ENCODE measurements at regions not wholly inside any gene's neighbourhood (a gene's known extent, or its start where the extent isn't known, plus 50 kb on each side); places are given as distances from the start of the nearest gene placed in this dataset.
"Not testable (repeated sequence)": the region's sequence is repeated elsewhere in the genome, so short reads cannot be mapped to it uniquely, and the experiment has no call there.

DNA sequence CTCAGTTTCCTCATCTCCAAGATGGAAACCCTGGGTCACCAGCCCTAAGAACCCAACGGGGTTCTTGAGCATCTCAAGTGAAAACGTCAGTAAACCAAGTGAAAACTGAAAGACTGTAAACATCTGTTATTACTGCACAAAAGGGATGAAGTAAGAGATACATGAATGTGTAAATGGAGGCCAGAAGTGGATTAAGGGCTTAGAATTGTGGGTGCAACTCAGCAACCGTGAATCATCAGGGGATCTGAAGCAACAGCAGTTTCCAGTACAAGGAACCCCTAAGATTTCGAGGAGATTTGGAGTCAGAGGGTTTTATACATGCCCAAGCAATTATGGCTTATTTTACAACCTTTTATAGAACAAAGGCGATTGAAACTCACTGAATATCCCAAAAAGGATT, 95.7 kb upstream of the SVIL start:
- DNase-seq (ENCODE audit: low spot score), result no peak

DNA sequence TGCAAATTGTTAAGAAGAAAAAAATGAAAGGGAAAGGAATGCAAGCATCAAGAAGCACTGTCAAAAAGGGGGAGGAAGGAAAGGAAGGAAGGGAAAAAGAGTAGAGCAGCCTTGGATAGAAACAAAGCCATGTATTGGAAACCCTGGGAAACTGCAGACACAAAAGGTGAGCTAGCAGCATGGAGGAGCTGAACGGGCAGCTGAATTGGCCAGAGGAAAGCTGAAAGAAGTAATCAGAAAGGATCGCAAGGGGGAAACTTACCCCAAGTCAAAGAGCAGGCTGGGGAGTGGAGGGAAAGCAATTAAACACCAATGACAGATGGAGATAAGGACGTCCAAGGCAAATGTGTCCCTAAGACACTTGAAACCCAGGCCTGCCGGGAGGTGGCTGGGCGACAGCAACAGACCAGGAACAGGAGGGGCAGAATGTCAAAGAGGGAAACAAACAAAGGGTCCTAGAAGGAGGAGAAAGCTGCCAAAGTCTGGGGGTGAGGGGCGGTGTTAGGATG, 93.8 kb upstream of the SVIL start:
- DNase-seq (ENCODE audit: low spot score), result no peak

DNA sequence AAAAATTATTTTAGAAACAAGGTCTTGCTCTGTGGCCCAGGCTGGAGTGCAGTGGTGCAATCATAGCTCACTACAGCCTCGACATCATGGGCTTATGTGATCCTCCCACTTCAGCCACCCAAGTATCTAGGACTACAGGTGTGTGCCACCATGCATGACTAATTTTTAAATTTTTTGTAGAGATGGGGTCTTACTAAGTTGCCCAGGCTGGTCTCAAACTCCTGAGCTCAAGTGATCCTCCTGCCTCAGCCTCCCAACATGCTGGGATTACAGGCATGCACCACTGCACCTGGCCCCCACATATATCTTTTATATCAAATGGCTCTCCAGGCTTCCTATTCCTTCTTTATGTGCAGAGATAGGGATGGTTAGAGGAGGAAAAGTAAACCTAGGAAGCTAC, 91.2 kb upstream of the SVIL start:
- not testable (repeated sequence) for DNase-seq (ENCODE audit: low spot score)

GRCh38 chr10:29725133-29725720, 90.5 kb upstream of the SVIL start:
- no peak for DNase-seq (ENCODE audit: low spot score)

DNA sequence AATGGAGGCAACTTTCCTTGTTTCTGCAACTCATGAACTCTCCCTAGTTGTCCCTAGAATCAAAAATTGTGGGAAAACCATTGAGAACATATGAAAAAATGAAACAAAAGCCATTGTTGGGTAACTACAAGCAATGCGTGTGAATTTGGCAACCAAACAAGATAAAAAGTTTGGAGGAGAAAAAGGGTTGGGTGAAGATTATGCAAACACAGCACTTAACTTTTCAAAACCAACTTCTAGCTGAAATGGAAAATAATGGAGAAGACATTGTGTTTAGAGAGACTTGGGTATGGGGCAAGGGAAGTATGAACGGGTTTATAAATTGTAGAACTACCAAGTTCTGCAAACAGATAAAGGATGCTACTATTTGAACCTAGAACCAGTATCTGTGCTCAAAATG, 89.0 kb upstream of the SVIL start:
- no peak for DNase-seq (ENCODE audit: low spot score)

- DNase-seq (ENCODE audit: low spot score), result no peak
These were observed 88.0 kb upstream of the SVIL start for GRCh38 chr10:29722777-29723176.

GRCh38 chr10:29720149-29720548, 85.4 kb upstream of the SVIL start:
- no peak for DNase-seq (ENCODE audit: low spot score)

GRCh38 chr10:29719281-29719675, 84.5 kb upstream of the SVIL start:
- no peak for DNase-seq (ENCODE audit: low spot score)

GRCh38 chr10:29715296-29715695, 80.5 kb upstream of the SVIL start:
- no peak for DNase-seq (ENCODE audit: low spot score)

DNA sequence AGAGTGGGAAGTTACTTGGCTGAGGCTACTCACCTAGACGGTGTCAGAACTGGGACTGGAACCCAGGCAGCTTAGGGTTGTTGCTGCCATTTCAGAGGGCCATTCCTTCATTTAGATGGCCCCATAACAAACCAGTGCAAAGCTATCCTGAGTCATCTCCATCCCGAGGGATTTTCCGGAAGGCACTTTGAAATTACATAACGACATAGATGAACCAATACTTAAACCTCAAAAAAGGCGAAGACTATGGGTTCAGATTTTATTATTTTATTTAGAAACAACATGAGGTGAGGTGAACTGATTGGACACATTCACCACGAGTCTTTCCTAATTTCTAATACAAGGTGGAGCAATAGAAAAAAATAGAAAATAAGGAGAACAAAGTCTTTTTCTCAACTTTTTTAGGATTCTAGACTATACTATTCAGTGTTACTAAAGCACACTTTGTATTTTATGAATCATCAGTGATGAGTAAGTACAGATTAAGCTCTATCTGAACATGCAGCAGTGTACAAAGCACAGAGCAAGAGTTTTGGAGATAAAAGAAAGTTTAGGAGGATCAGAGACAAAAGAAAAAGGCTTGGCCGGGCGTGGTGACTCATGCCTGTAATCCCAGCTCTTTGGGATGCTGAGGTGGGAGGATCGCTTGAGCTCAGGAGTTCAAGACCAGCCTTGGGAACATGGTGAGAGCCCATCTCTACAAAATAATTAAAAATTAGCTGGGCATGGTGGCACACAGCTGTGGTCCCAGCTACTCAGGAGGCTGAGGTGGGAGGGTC, 79.5 kb upstream of the SVIL start:
- DNase-seq (ENCODE audit: low spot score), result no peak

GRCh38 chr10:29713450-29713849, 78.7 kb upstream of the SVIL start:
- no peak for DNase-seq (ENCODE audit: low spot score)

GRCh38 chr10:29712108-29712507, 77.3 kb upstream of the SVIL start:
- no peak for DNase-seq (ENCODE audit: low spot score)

DNA sequence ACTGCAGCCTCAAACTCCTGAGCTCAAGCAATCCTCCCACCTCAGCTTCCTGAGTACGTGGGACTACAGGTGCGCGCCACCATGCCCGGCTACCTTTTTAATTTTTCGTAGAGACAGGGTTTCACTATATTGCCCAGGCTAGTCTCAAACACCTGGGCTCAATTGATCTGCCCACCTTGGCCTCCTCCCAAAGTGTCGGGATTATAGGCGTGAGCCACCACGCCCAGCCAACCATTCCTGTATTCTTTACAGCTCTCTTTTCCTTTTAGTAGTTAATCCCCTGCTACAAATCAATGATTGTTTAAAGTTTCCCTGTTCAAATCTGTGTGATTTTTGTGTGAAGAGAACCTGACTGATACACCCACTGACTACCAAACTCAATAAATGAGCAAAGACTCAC, 75.4 kb upstream of the SVIL start:
- DNase-seq (ENCODE audit: low spot score), result no peak

DNA sequence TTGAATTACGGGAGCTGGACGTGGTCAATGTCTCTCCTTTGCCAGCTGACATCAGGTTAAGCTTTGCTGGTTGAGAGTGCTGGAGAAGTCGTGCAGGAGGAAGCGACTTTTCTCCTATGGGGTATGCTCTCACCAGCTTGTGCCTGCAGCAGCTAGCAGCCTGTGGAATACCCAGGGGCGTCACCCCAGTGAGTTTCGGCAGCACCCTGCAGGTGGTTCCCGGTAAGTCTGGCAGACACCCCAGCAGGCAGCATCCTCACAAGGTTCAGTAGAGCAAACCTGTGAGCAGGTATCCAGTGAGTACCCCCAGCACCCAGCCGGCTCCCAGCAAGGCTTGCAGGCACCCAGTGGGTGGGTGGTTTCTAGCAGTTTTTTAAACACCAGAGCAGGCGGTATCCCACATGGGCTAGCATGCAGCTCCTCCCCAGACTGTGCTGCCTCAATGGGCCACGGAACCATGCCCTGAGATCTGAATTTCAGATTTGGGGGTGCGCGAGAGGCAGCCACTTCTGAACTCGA, 74.8 kb upstream of the SVIL start:
- DNase-seq (ENCODE audit: low spot score), result no peak

DNA sequence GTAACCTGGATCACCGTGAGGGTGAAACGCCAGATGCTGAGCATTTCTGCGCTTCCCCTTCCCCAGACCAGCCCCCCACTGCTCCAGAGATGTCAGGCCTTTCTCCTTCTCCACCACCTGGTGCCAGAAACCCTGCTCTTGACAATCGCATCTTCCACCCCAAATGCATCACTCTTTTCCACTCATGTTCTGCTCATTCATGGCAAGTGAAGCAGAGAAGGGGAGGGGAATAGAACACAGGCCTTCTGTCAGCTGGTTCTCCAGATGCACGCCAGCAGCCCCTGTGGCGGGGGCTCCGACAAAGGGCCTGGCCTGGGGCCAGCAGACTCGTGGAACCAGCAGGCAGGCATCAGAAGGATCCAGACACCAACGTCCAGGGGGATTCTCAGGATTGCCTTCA, 68.5 kb upstream of the SVIL start:
- DNase-seq (ENCODE audit: low spot score), result no peak

DNA sequence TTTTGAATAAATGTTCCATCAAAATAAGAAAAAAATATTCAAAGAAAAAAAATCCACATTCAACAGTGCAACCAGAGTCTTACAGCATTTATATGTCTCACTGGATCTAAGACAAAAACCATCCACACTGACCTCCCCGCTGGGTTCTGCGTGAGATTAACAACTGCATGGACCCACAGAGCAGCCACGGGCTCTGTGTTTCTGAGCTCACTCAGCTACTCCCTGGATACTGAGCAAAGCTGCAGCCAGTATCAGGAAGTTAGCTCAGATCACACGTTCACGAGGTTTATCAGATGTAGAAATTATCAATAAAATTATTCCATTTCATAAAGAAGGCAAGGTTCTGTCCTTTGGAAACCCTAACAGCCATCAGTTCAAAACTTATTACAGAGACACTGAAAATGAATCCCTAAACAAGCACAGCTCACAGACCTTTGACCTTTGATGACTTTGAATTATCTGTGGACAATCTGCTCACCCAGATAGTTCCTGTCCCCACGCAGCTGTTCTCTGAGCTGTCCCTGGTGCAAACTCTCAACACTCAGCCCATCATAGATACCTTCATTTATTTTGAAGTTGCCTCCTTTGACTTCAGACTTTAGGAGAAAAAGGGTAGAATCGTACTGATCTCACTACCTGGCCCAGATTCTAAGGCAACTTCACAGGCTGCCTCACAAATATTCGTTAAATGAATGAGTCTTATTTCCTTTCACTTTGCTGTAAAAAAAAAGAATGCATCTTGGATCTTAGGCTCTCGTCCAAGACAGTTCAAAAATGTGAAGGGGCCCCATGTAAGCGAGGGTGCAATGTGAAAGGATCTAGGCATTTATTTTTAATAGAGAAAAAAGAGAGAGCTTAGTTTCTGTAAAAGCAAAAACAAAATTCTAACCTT, 67.7 kb upstream of the SVIL start:
- DNase-seq (ENCODE audit: low spot score), result no peak

DNA sequence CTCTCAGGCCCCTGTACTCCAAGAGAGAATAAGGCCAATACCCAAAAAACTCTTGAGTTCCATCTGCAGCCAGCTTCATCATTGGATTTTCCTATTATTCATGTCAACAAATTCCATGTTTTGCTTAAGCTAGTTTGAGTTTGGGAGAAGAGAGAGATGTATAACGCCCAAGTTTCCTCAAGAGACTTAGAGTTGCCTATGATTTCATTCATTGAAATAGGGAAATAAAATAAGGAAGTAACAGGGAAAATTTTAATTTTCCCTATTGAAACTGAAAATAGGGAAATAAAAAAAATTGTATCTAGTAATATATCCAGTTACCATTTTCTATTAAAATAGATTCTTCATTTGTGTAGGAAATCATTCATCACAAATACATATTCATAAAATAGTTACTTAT, 66.5 kb upstream of the SVIL start:
- no peak for DNase-seq (ENCODE audit: low spot score)

DNA sequence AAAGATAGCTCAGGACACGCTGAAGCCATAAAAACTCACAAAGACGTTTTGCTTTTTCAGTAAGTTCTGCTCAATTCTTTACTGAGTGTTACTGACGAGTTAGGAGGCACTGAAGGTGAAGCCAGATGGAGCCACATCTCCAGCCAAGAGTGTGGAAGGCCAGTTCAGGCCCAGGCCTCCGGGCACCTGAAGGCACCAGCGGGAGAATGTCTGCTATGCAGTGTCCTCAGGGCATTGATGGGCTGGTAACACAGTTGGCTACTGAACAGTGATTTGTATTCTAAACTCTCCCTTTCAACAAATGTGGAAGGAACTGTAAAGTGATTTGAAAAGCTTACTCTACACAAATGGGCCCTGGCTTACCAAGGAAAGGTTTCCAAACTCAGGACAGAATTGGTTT, 64.8 kb upstream of the SVIL start:
- no peak for DNase-seq (ENCODE audit: low spot score)

GRCh38 chr10:29698773-29699490, 64.2 kb upstream of the SVIL start:
- no peak for DNase-seq (ENCODE audit: low spot score)

GRCh38 chr10:29696581-29696980, 61.8 kb upstream of the SVIL start:
- not testable (repeated sequence) for DNase-seq (ENCODE audit: low spot score)

DNA sequence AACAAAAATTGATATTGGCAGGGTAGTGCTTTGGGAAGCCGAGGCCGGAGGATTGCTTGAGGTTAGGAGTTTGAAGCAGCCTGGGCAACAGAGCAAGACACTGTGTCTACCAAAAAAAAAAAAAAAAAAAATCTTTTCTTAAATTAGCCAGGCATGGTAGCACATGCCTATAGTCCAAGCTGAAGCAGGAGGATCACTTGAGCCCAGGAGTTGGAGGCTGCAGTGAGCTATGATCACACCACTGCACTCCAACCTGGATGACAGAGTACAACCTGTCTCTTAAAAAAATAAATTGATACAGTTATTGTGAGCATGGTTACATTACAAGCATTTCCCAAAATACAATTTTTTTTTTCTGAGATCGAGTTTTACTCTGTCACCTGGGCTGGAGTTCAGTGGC, 59.4 kb upstream of the SVIL start:
- DNase-seq (ENCODE audit: low spot score), result no peak
